ENCODE measurements at regions not wholly inside any gene's neighbourhood (a gene's known extent, or its start where the extent isn't known, plus 50 kb on each side); places are given as distances from the start of the nearest gene placed in this dataset.
"Not testable (repeated sequence)": the region's sequence is repeated elsewhere in the genome, so short reads cannot be mapped to it uniquely, and the experiment has no call there.

- Histone ChIP-seq H3K36me3 (ENCODE audit: control insufficient read depth in 2 of 3, insufficient read depth in 3 of 3, low read length in 3 of 3) (no peaks in the 10 kb centered on the region), H3K9me3 (ENCODE audit: control insufficient read depth in 2 of 3, low read length in 3 of 3) (no peaks in the 10 kb centered on the region), H3K4me3 (ENCODE audit: low read length) (no peak overlapping the region), H3K27me3 (ENCODE audit: control insufficient read depth in 2 of 2, insufficient read depth in 2 of 2, low read length in 2 of 2) (no peaks in the 10 kb centered on the region), H3K27ac (ENCODE audit: low read depth, low read length) (no peak overlapping the region), H3K4me1 (ENCODE audit: control insufficient read depth in 2 of 2, insufficient read depth in 2 of 2, low read length in 2 of 2) (peaks cover 0 to 12% of the 10 kb centered on the region in 2 donors)
- Mint-ChIP-seq H3K36me3 (peaks cover 0 to 4% (median 0%) of the 10 kb centered on the region in 5 donors), H3K9me3 (peaks cover 0 to 6% (median 0%) of the 10 kb centered on the region in 11 donors), H3K4me1 (peaks cover 8 to 46% (median 25%) of the 10 kb centered on the region in 7 donors), H3K4me3 (peak overlapping the region in 6 of 10 donors; percentile 56 to 89 (median 74)), H3K27me3 (peaks cover 0 to 3% (median 0%) of the 10 kb centered on the region in 5 donors), H3K27ac (peak overlapping the region in 4 of 9 donors; percentile 6 to 86 (median 41))
- no peak for DNase-seq
- CTCF ChIA-PET: interaction anchor here (0.7 kb wide), 1 partner anchor 137 kb away, joined by 3 read pairs; no protein-coding TSS in a partner anchor
- ATAC-seq: no peak
- POLR2A ChIA-PET: no interaction called here
- intact Hi-C loops (cut with micrococcal nuclease): no loop called here
These were observed 167.0 kb downstream of the COG6 start for GRCh38 chr13:39822437-39822836.

- peak in 5 of 9 donors; percentile 5 to 37 (median 32) for DNase-seq
- Histone ChIP-seq H3K4me1 (ENCODE audit: control insufficient read depth in 2 of 2, insufficient read depth in 2 of 2, low read length in 2 of 2) (peaks cover 0 to 12% of the 10 kb centered on the region in 2 donors), H3K27ac (ENCODE audit: low read depth, low read length) (no peak overlapping the region), H3K36me3 (ENCODE audit: control insufficient read depth in 2 of 3, insufficient read depth in 3 of 3, low read length in 3 of 3) (no peaks in the 10 kb centered on the region), H3K9me3 (ENCODE audit: control insufficient read depth in 2 of 3, low read length in 3 of 3) (no peaks in the 10 kb centered on the region), H3K4me3 (ENCODE audit: low read length) (peak overlapping the region; percentile 10), H3K27me3 (ENCODE audit: control insufficient read depth in 2 of 2, insufficient read depth in 2 of 2, low read length in 2 of 2) (no peaks in the 10 kb centered on the region)
- Mint-ChIP-seq H3K4me3 (peak overlapping the region; percentile 56 to 89 (median 72)), H3K27me3 (peaks cover 0 to 3% (median 0%) of the 10 kb centered on the region in 5 donors), H3K4me1 (peaks cover 8 to 46% (median 25%) of the 10 kb centered on the region in 7 donors), H3K27ac (peak overlapping the region; percentile 25 to 90 (median 73)), H3K9me3 (peaks cover 0 to 6% (median 2%) of the 10 kb centered on the region in 11 donors), H3K36me3 (peaks cover 0 to 4% (median 2%) of the 10 kb centered on the region in 5 donors)
- ChIA-PET CTCF (interaction anchor here (0.7 kb wide), 1 partner anchor 138 kb away, joined by 3 read pairs; no protein-coding TSS in a partner anchor), POLR2A (no interaction called here)
- intact Hi-C loops (cut with micrococcal nuclease): no loop called here
- peak; percentile 47 for ATAC-seq
These were observed 167.7 kb downstream of the COG6 start for GRCh38 chr13:39823063-39823713.

DNA sequence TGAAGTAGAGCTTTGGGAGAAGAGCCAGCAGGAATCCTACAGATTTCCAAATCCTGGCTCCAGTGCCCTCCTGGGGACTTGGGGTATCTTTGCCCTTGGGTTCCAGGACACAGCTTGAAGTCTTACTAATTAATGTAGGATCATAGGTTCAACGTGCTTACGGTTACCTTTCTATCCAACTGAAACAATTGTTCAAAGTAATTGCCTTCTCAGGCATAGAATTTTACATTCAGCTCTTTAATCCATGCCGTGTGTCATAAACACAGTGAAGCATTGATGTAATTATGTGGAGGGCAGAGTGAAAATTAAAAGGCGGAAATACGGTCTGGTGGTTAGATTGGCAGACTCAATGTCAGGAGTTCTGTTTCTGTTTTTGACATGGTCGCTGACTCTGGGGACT is 170.4 kb downstream of the COG6 start:
- no peak overlapping the region for H3K27ac ChIP-seq (ENCODE audit: low read depth, low read length)
- Mint-ChIP-seq H3K4me3 (peak overlapping the region in 5 of 10 donors; percentile 3 to 70 (median 39)), H3K36me3 (peaks cover 0 to 5% (median 4%) of the 10 kb centered on the region in 5 donors), H3K4me1 (peaks cover 8 to 45% (median 25%) of the 10 kb centered on the region in 7 donors), H3K27ac (peak overlapping the region in 2 of 9 donors; percentile 32 to 84), H3K9me3 (peaks cover 0 to 16% (median 4%) of the 10 kb centered on the region in 11 donors), H3K27me3 (peaks cover 0 to 5% (median 0%) of the 10 kb centered on the region in 5 donors)
- ATAC-seq: no peak
- no peak overlapping the region for H3K4me3 ChIP-seq (ENCODE audit: low read length)
- ChIA-PET CTCF (interaction anchor here (0.7 kb wide), 1 partner anchor 870 kb away, joined by 4 read pairs; no protein-coding TSS in a partner anchor), POLR2A (interaction anchor here (0.7 kb wide), 1 partner anchor 530 kb away, joined by 5 read pairs; no protein-coding TSS in a partner anchor)
- intact Hi-C loops (cut with micrococcal nuclease): no loop called here
- DNase-seq: peak in 2 of 9 donors; percentile 14 to 22
- peaks cover 0 to 12% of the 10 kb centered on the region in 2 donors for H3K4me1 ChIP-seq (ENCODE audit: control insufficient read depth in 2 of 2, insufficient read depth in 2 of 2, low read length in 2 of 2)
- no peaks in the 10 kb centered on the region for H3K27me3 ChIP-seq (ENCODE audit: control insufficient read depth in 2 of 2, insufficient read depth in 2 of 2, low read length in 2 of 2)
- H3K9me3 ChIP-seq (ENCODE audit: control insufficient read depth in 2 of 3, low read length in 3 of 3): no peaks in the 10 kb centered on the region
- H3K36me3 ChIP-seq (ENCODE audit: control insufficient read depth in 2 of 3, insufficient read depth in 3 of 3, low read length in 3 of 3): no peaks in the 10 kb centered on the region

GRCh38 chr13:39835253-39835652 is 179.8 kb downstream of the COG6 start:
- Mint-ChIP-seq H3K36me3 (peaks cover 0 to 3% (median 0%) of the 10 kb centered on the region in 5 donors), H3K9me3 (peaks cover 0 to 10% (median 0%) of the 10 kb centered on the region in 11 donors), H3K27ac (no peak overlapping the region), H3K4me1 (peaks cover 0 to 7% (median 3%) of the 10 kb centered on the region in 7 donors), H3K4me3 (no peak overlapping the region), H3K27me3 (peaks cover 0 to 5% (median 2%) of the 10 kb centered on the region in 5 donors)
- intact Hi-C loops (cut with micrococcal nuclease): no loop called here
- POLR2A ChIA-PET: no interaction called here
- Histone ChIP-seq H3K36me3 (ENCODE audit: control insufficient read depth in 2 of 3, insufficient read depth in 3 of 3, low read length in 3 of 3) (no peaks in the 10 kb centered on the region), H3K27me3 (ENCODE audit: control insufficient read depth in 2 of 2, insufficient read depth in 2 of 2, low read length in 2 of 2) (no peaks in the 10 kb centered on the region), H3K27ac (ENCODE audit: low read depth, low read length) (no peak overlapping the region), H3K4me1 (ENCODE audit: control insufficient read depth in 2 of 2, insufficient read depth in 2 of 2, low read length in 2 of 2) (no peaks in the 10 kb centered on the region), H3K4me3 (ENCODE audit: low read length) (no peak overlapping the region), H3K9me3 (ENCODE audit: control insufficient read depth in 2 of 3, low read length in 3 of 3) (no peaks in the 10 kb centered on the region)
- CTCF ChIA-PET: no interaction called here
- ATAC-seq: no peak
- DNase-seq: no peak

GRCh38 chr13:39836038-39836437 is 180.6 kb downstream of the COG6 start:
- no peak overlapping the region for H3K27ac Mint-ChIP-seq
- DNase-seq (no peak), ATAC-seq (no peak)
- Histone ChIP-seq H3K4me3 (ENCODE audit: low read length) (no peak overlapping the region), H3K27me3 (ENCODE audit: control insufficient read depth in 2 of 2, insufficient read depth in 2 of 2, low read length in 2 of 2) (no peaks in the 10 kb centered on the region), H3K4me1 (ENCODE audit: control insufficient read depth in 2 of 2, insufficient read depth in 2 of 2, low read length in 2 of 2) (no peaks in the 10 kb centered on the region), H3K9me3 (ENCODE audit: control insufficient read depth in 2 of 3, low read length in 3 of 3) (no peaks in the 10 kb centered on the region), H3K27ac (ENCODE audit: low read depth, low read length) (no peak overlapping the region), H3K36me3 (ENCODE audit: control insufficient read depth in 2 of 3, insufficient read depth in 3 of 3, low read length in 3 of 3) (no peaks in the 10 kb centered on the region)
- H3K4me1 Mint-ChIP-seq: peaks cover 0 to 7% (median 3%) of the 10 kb centered on the region in 7 donors
- H3K9me3 Mint-ChIP-seq: peaks cover 0 to 10% (median 0%) of the 10 kb centered on the region in 11 donors
- intact Hi-C loops (cut with micrococcal nuclease): no loop called here
- peaks cover 0 to 3% (median 0%) of the 10 kb centered on the region in 5 donors for H3K36me3 Mint-ChIP-seq
- H3K4me3 Mint-ChIP-seq: no peak overlapping the region
- POLR2A ChIA-PET: no interaction called here
- CTCF ChIA-PET: no interaction called here
- H3K27me3 Mint-ChIP-seq: peaks cover 0 to 6% (median 0%) of the 10 kb centered on the region in 5 donors

DNA sequence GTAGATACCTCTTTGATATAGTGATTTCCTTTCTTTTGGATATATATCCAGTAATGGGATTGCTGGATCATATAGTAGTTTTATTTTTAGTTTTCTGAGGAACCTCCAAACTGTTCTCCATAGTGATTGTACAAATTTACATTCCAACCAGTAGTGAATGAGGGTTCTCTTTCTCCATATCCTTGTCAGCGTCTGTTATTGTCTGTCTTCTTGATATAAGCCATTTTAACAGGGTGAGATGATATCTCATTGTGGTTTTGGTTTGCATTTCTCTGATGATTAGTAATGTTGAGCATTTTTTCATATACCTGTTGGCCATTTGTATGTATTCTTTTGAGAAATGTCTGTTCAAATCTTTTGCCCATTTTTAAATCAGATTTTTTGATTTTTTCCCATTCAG is 182.4 kb downstream of the COG6 start:
- not testable (repeated sequence) for H3K36me3 Mint-ChIP-seq; H3K36me3 ChIP-seq (ENCODE audit: control insufficient read depth in 2 of 3, insufficient read depth in 3 of 3, low read length in 3 of 3)

More for the DNA sequence above, 182.4 kb downstream of the COG6 start:
- H3K9me3 Mint-ChIP-seq; H3K27me3 Mint-ChIP-seq; H3K27ac Mint-ChIP-seq; POLR2A ChIA-PET; H3K4me3 ChIP-seq (ENCODE audit: low read length); CTCF ChIA-PET; H3K4me1 Mint-ChIP-seq; DNase-seq; H3K9me3 ChIP-seq (ENCODE audit: control insufficient read depth in 2 of 3, low read length in 3 of 3); intact Hi-C loops (cut with micrococcal nuclease); H3K27me3 ChIP-seq (ENCODE audit: control insufficient read depth in 2 of 2, insufficient read depth in 2 of 2, low read length in 2 of 2); H3K4me1 ChIP-seq (ENCODE audit: control insufficient read depth in 2 of 2, insufficient read depth in 2 of 2, low read length in 2 of 2); H3K27ac ChIP-seq (ENCODE audit: low read depth, low read length); ATAC-seq; H3K4me3 Mint-ChIP-seq: not testable (repeated sequence)

Data from naive thymus-derived CD4-positive, alpha-beta T cell (primary cell).